Lower lobe of right lung (tissue), 2 donors: ENCODE measurements at regions not wholly inside any gene's neighbourhood (a gene's known extent, or its start where the extent isn't known, plus 50 kb on each side); places are given as distances from the start of the nearest gene placed in this dataset.

Source experiments
- ATAC-seq, 2 donors: fragments of 200-7000 bp; cut with Tn5 transposase; one replicate each; pipeline ENCODE4 v1.9.1; 2020 to 2022; ENCODE audit warnings: mild to moderate bottlenecking in 2 of 2, moderate library complexity in 2 of 2
- DNase-seq: peaks from one replicate; pipeline ENCODE4 v3.0.0-alpha.2; 2020
- H3K27ac ChIP-seq: fragments of 200-600 bp; one replicate; pipeline ENCODE4 v1.8.0; 2022
- H3K27me3 ChIP-seq: fragments of 200-600 bp; one replicate; pipeline ENCODE4 v1.8.0; 2022; ENCODE audit warnings: low read depth
- H3K36me3 ChIP-seq: fragments of 200-600 bp; one replicate; pipeline ENCODE4 v1.8.0; 2022; ENCODE audit warnings: mild to moderate bottlenecking
- H3K4me1 ChIP-seq: fragments of 200-600 bp; one replicate; pipeline ENCODE4 v1.8.0; 2022
- H3K4me3 ChIP-seq: fragments of 200-600 bp; one replicate; pipeline ENCODE4 v1.8.0; 2022; ENCODE audit warnings: mild to moderate bottlenecking
- H3K9me3 ChIP-seq: fragments of 200-600 bp; one replicate; pipeline ENCODE4 v1.8.0; 2022
- intact Hi-C: fragments of 100-400 bp; cut with DNase I; formaldehyde crosslinking; loops from one replicate; pipeline ENCODE4 v1.11.0; 2022
- TF ChIP-seq, protein P1 (sequence below): fragments of 200-600 bp; IDR thresholded peaks from one replicate; pipeline ENCODE4 v1.8.0; 2022; ENCODE audit warnings: antibody characterized with exemption, mild to moderate bottlenecking
- donor health status: DM: no; HTN: yes; CAD: no; lungs with severe emphysema.

DNA sequence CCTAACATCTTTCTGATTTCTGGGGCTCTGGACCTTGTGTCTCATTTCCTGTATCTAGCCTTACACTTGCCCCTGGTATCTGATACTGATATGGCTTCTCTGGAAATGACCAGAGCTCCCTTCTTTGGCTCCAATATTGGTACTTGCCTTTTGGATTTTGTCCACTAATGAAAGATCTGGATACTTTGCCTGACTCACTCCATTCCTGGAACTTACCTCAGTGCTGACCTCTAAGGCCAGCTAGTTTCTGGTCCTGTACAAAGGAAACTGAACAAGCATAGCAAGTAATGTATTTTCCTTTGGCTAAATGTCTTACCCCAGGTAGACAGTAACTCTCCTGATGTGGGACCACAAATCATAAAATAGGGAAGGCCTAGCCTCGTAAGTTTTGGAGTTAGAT lies 93.8 kb upstream of the SLC4A7 start:
- intact Hi-C loops: no loop called here
- no peak overlapping the region for H3K27ac ChIP-seq

DNA sequence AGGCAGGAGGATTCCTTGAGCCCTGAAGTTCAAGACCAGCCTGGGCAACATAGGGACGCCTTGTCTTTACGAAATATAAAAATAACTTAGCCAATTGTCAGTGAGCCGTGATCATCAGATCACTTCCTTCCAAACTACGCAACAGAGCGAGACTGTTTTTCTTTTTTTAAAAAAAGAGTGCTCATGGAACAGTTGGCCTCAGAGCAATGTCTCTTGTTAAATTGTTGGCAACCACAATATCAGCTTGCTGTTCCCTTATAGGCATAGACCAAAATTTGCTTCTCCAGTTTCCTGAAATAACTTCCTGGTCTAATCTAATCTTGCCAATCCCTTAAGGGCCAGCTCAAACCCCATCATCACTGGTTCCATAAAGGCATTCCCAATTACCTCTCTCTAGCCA lies 93.3 kb upstream of the SLC4A7 start:
- no peaks in the 10 kb centered on the region for H3K4me1 ChIP-seq
- no peak overlapping the region for H3K27ac ChIP-seq
- H3K9me3 ChIP-seq: no peaks in the 10 kb centered on the region
- TF ChIP-seq, protein P1, sequence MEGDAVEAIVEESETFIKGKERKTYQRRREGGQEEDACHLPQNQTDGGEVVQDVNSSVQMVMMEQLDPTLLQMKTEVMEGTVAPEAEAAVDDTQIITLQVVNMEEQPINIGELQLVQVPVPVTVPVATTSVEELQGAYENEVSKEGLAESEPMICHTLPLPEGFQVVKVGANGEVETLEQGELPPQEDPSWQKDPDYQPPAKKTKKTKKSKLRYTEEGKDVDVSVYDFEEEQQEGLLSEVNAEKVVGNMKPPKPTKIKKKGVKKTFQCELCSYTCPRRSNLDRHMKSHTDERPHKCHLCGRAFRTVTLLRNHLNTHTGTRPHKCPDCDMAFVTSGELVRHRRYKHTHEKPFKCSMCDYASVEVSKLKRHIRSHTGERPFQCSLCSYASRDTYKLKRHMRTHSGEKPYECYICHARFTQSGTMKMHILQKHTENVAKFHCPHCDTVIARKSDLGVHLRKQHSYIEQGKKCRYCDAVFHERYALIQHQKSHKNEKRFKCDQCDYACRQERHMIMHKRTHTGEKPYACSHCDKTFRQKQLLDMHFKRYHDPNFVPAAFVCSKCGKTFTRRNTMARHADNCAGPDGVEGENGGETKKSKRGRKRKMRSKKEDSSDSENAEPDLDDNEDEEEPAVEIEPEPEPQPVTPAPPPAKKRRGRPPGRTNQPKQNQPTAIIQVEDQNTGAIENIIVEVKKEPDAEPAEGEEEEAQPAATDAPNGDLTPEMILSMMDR: no peak
- no peaks in the 10 kb centered on the region for H3K36me3 ChIP-seq
- DNase-seq (no peak), ATAC-seq (no peak)
- H3K4me3 ChIP-seq: no peak overlapping the region
- intact Hi-C loops: no loop called here
- H3K27me3 ChIP-seq: no peaks in the 10 kb centered on the region

More for the DNA sequence above, 93.8 kb upstream of the SLC4A7 start:
- no peaks in the 10 kb centered on the region for H3K36me3 ChIP-seq
- TF ChIP-seq, protein P1: no peak
- no peaks in the 10 kb centered on the region for H3K9me3 ChIP-seq
- DNase-seq (no peak), ATAC-seq (no peak)
- H3K4me3 ChIP-seq: no peak overlapping the region
- H3K4me1 ChIP-seq: no peaks in the 10 kb centered on the region
- H3K27me3 ChIP-seq: no peaks in the 10 kb centered on the region

DNA sequence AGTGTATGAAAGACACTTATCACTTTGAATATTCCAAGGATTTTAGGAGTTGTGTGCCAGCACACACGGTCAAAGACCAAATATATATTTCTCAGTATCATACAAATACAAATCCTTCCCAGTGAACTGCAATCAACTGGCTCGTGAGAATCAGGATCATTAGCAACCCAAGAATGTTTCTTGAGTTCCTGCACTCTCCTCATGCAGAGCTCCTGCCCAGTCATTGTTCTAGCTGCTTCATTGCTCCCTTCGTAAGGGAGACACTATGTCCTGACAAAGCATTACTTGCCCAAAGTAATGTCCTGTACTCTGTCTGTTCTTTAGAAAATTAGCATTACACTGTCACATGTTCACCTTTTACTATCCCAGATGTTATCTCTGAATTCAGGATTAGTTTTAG lies 92.0 kb upstream of the SLC4A7 start:
- intact Hi-C loops: no loop called here
- Histone ChIP-seq H3K27me3 (no peaks in the 10 kb centered on the region), H3K27ac (no peak overlapping the region), H3K36me3 (no peaks in the 10 kb centered on the region), H3K4me1 (no peaks in the 10 kb centered on the region), H3K9me3 (no peaks in the 10 kb centered on the region), H3K4me3 (no peak overlapping the region)
- TF ChIP-seq, protein P1: no peak
- no peak for ATAC-seq
- no peak for DNase-seq

DNA sequence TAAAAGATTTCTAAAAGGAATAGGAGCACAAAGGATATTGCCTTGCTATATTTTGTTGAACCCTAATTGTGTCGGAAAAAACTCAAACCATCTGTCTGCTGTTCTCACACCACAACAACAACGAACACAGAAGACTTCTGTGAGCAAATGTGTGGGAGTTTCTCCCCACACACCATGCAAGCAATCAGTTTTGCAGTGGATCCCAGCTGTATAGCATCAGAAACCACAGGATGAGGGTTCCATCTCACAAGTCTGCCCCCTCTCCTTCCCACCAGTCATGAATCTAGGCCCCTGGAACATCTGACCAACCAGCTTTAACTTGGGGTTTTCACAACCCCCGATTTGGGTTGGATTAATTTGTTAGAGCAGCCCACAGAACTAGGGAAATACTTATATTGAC lies 91.3 kb upstream of the SLC4A7 start:
- Histone ChIP-seq H3K9me3 (no peaks in the 10 kb centered on the region), H3K27me3 (no peaks in the 10 kb centered on the region), H3K27ac (no peak overlapping the region), H3K4me1 (no peaks in the 10 kb centered on the region), H3K4me3 (no peak overlapping the region), H3K36me3 (no peaks in the 10 kb centered on the region)
- ATAC-seq (no peak), DNase-seq (no peak)
- intact Hi-C loops: no loop called here
- TF ChIP-seq, protein P1: no peak

DNA sequence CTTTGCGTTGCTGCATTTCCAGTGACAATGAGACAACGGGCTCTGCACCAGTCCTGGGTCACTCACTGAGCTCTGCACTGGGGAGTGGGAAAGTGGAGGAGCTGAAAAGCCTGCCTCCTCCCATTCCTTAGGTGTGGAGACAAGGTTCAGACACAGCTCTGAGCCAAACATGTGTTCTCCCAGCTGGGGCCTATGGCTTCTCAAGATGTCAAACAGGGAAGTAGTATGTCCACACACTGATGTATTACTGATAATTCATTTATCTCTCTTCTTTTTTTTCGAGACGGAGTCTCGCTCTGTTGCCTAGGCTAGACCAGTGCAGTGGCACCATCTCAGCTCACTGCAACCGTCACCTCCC lies 90.2 kb upstream of the SLC4A7 start:
- no peak overlapping the region for H3K4me3 ChIP-seq

More for the DNA sequence above, 90.2 kb upstream of the SLC4A7 start:
- Histone ChIP-seq H3K4me1 (no peaks in the 10 kb centered on the region), H3K27ac (no peak overlapping the region), H3K27me3 (no peaks in the 10 kb centered on the region), H3K36me3 (no peaks in the 10 kb centered on the region), H3K9me3 (no peaks in the 10 kb centered on the region)
- ATAC-seq (no peak), DNase-seq (no peak)
- TF ChIP-seq, protein P1: no peak
- intact Hi-C loops: no loop called here
